ENCODE measurements at regions not wholly inside any gene's neighbourhood (a gene's known extent, or its start where the extent isn't known, plus 50 kb on each side); places are given as distances from the start of the nearest gene placed in this dataset.

DNA sequence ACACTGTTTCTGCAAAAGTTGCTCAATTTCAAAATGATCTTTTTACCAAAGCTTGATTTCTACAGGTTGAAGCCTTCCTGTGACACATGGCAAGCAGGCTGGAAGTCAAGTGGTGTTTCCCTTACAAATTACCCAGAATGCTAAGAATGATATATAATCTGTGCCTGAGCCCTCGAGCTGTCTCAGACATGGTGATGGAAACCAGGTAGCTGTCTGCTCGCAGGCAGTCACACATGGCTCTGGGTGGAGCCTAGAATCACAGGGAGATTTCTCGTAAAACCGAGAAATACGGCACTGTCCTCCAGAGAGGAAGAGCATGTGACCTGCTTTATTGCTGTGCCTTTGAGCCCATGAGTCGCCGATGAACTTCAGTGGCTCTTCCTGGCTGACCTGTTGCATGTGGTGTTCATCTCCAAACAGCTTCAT is 392.9 kb downstream of the ZNF521 start:
- TF ChIP-seq RAD21 (IDR thresholded peaks at IDR 0.05; ENCODE audit: low read length) (no peak), CEBPB (IDR thresholded peaks at IDR 0.05; ENCODE audit: low read depth, low read length) (no peak), POLR2A (IDR thresholded peaks at IDR 0.05; ENCODE audit: low read depth, low read length) (no peak), MAFK (IDR thresholded peaks at IDR 0.05; ENCODE audit: low read depth, low read length) (no peak), MAZ (IDR thresholded peaks at IDR 0.05; ENCODE audit: borderline replicate concordance, low read depth, low read length) (no peak), NFE2L2 (IDR thresholded peaks at IDR 0.05; ENCODE audit: low read depth, low read length) (no peak), SMC3 (IDR thresholded peaks at IDR 0.05; ENCODE audit: low read depth, low read length) (no peak), MXI1 (IDR thresholded peaks at IDR 0.05; ENCODE audit: borderline replicate concordance, low read depth, low read length) (no peak), BHLHE40 (IDR thresholded peaks at IDR 0.05; ENCODE audit: low read depth, low read length) (no peak)
- TF ChIP-seq, protein P1, sequence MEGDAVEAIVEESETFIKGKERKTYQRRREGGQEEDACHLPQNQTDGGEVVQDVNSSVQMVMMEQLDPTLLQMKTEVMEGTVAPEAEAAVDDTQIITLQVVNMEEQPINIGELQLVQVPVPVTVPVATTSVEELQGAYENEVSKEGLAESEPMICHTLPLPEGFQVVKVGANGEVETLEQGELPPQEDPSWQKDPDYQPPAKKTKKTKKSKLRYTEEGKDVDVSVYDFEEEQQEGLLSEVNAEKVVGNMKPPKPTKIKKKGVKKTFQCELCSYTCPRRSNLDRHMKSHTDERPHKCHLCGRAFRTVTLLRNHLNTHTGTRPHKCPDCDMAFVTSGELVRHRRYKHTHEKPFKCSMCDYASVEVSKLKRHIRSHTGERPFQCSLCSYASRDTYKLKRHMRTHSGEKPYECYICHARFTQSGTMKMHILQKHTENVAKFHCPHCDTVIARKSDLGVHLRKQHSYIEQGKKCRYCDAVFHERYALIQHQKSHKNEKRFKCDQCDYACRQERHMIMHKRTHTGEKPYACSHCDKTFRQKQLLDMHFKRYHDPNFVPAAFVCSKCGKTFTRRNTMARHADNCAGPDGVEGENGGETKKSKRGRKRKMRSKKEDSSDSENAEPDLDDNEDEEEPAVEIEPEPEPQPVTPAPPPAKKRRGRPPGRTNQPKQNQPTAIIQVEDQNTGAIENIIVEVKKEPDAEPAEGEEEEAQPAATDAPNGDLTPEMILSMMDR (conservative IDR thresholded peaks at IDR 0.05; ENCODE audit: low read depth, low read length) = no peak
- TF ChIP-seq, protein P2, sequence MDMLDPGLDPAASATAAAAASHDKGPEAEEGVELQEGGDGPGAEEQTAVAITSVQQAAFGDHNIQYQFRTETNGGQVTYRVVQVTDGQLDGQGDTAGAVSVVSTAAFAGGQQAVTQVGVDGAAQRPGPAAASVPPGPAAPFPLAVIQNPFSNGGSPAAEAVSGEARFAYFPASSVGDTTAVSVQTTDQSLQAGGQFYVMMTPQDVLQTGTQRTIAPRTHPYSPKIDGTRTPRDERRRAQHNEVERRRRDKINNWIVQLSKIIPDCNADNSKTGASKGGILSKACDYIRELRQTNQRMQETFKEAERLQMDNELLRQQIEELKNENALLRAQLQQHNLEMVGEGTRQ (IDR thresholded peaks at IDR 0.05; ENCODE audit: low read depth, low read length) = no peak
- TF ChIP-seq, protein P3, sequence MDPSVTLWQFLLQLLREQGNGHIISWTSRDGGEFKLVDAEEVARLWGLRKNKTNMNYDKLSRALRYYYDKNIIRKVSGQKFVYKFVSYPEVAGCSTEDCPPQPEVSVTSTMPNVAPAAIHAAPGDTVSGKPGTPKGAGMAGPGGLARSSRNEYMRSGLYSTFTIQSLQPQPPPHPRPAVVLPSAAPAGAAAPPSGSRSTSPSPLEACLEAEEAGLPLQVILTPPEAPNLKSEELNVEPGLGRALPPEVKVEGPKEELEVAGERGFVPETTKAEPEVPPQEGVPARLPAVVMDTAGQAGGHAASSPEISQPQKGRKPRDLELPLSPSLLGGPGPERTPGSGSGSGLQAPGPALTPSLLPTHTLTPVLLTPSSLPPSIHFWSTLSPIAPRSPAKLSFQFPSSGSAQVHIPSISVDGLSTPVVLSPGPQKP (IDR thresholded peaks at IDR 0.05; ENCODE audit: borderline replicate concordance, low read depth, low read length) = no peak
